Motor neuron (in vitro differentiated cells): ENCODE measurements at regions not wholly inside any gene's neighbourhood (a gene's known extent, or its start where the extent isn't known, plus 50 kb on each side); places are given as distances from the start of the nearest gene placed in this dataset.
A peak's percentile ranks its signal among the peaks of the same experiment; 100 is the strongest.

Experiments
- ATAC-seq, 8 experiments: fragments of 200-7000 bp; cut with Tn5 transposase; replicated peaks in 6 of 8; 2 replicates each; pipeline ENCODE4 v1.8.0; 2021; ENCODE audit warnings: mild to moderate bottlenecking in 8 of 8, moderate library complexity in 8 of 8
- H3K27ac ChIP-seq, 2 donors: fragments of 250-450 bp; sonication (Bioruptor Pico); 2 replicates each; pipeline ENCODE4 v1.9.0; 2021; ENCODE audit warnings: antibody characterized with exemption in 2 of 2, mild to moderate bottlenecking in 2 of 2, moderate library complexity in 1 of 2
- H3K4me1 ChIP-seq, 2 donors: fragments of 250-450 bp; sonication (Bioruptor Pico); replicated peaks in 1 of 2; 2 replicates each; pipeline ENCODE4 v1.6.1; 2021; ENCODE audit warnings: antibody characterized with exemption in 2 of 2, mild to moderate bottlenecking in 2 of 2, moderate library complexity in 1 of 2
- H3K4me3 ChIP-seq, 5 donors: fragments of 250-450 bp; sonication (Bioruptor Pico); 2 replicates each; pipeline ENCODE4 v1.9.0; 2021; ENCODE audit warnings: antibody characterized with exemption in 5 of 5, mild to moderate bottlenecking in 5 of 5, moderate library complexity in 4 of 5
- WGBS, 10 experiments: fragments of 450-650 bp; shearing (Covaris generic); methylation state at CpG; one replicate each; pipeline ENCODE4 v1.0.0; 2022; 5-methylcytosine and 5-hydroxymethylcytosine counted together
- in situ Hi-C, 9 experiments: fragments of 400-800 bp; cut with MboI; loops; one replicate each; pipeline ENCODE4 v1.15.0; 2021; ENCODE audit warnings: low sequenced_read_pairs in 9 of 9, low pct_unique_long_range_greater_than_20kb in 2 of 9; ENCODE audit not compliant: unreplicated experiment in 9 of 9

- no peak overlapping the region for H3K27ac ChIP-seq
- ATAC-seq: no peak
- 72 to 92% (median 88%) methylated on average over 1 to 6 of the region's 6 CpGs; no CpG with 5 or more reads in 6 of the 10 experiments for WGBS, 10 experiments
- no peaks in the 10 kb centered on the region for H3K4me1 ChIP-seq
- in situ Hi-C loops: loop anchor here in 1 of 9 experiments (25.0 kb wide), 1 partner anchor 274 kb away; the partner anchor contains the start of gene PTPRM
- H3K4me3 ChIP-seq: no peak overlapping the region
Observed at GRCh38 chr18:7288544-7288943, 57.7 kb downstream of the LRRC30 start.

GRCh38 chr18:7290077-7290476, 59.2 kb downstream of the LRRC30 start:
- in situ Hi-C loops: loop anchor here in 1 of 9 experiments (25.0 kb wide), 1 partner anchor 272 kb away; the partner anchor contains the start of gene PTPRM
- ATAC-seq: no peak
- WGBS, 10 experiments: 20 to 87% (median 67%) methylated on average over 1 to 3 of the region's 3 CpGs; no CpG with 5 or more reads in 1 of the 10 experiments
- Histone ChIP-seq H3K27ac (no peak overlapping the region), H3K4me1 (no peaks in the 10 kb centered on the region), H3K4me3 (no peak overlapping the region)

GRCh38 chr18:7291046-7291445, 60.2 kb downstream of the LRRC30 start:
- 8 to 100% (median 71%) methylated on average over 1 to 3 of the region's 3 CpGs; no CpG with 5 or more reads in 4 of the 10 experiments for WGBS, 10 experiments
- ATAC-seq: no peak
- Histone ChIP-seq H3K4me3 (no peak overlapping the region), H3K27ac (no peak overlapping the region), H3K4me1 (no peaks in the 10 kb centered on the region)
- in situ Hi-C loops: loop anchor here in 1 of 9 experiments (25.0 kb wide), 1 partner anchor 271 kb away; the partner anchor contains the start of gene PTPRM

GRCh38 chr18:7298149-7298548, 67.3 kb downstream of the LRRC30 start:
- no peak overlapping the region for H3K27ac ChIP-seq
- ATAC-seq: no peak
- no peaks in the 10 kb centered on the region for H3K4me1 ChIP-seq
- H3K4me3 ChIP-seq: no peak overlapping the region
- in situ Hi-C loops: loop anchor here in 1 of 9 experiments (25.0 kb wide), 1 partner anchor 264 kb away; the partner anchor contains the start of gene PTPRM

GRCh38 chr18:7301094-7301493, 70.2 kb downstream of the LRRC30 start:
- no peak for ATAC-seq
- Histone ChIP-seq H3K27ac (no peak overlapping the region), H3K4me1 (no peaks in the 10 kb centered on the region), H3K4me3 (no peak overlapping the region)
- in situ Hi-C loops: no loop called here
- WGBS, 10 experiments: 80 to 100% (median 94%) methylated on average over 1 of the region's 1 CpG; no CpG with 5 or more reads in 6 of the 10 experiments

- 27 to 94% (median 58%) methylated on average over 1 to 4 of the region's 4 CpGs; no CpG with 5 or more reads in 2 of the 10 experiments for WGBS, 10 experiments
- peak in 1 of 8 experiments; percentile 40 for ATAC-seq
- no peak overlapping the region for H3K27ac ChIP-seq
- in situ Hi-C loops: no loop called here
- peaks cover 0 to 2% of the 10 kb centered on the region in 2 donors for H3K4me1 ChIP-seq
- no peak overlapping the region for H3K4me3 ChIP-seq
Observed at GRCh38 chr18:7303316-7304060, 72.6 kb downstream of the LRRC30 start.

GRCh38 chr18:7304061-7304370, 73.1 kb downstream of the LRRC30 start:
- no peak for ATAC-seq

GRCh38 chr18:7305416-7305815, 74.5 kb downstream of the LRRC30 start:
- H3K4me3 ChIP-seq: no peak overlapping the region
- H3K4me1 ChIP-seq: peaks cover 0 to 2% of the 10 kb centered on the region in 2 donors
- no peak overlapping the region for H3K27ac ChIP-seq
- no peak for ATAC-seq
- 27 to 100% (median 82%) methylated on average over 1 to 4 of the region's 9 CpGs; no CpG with 5 or more reads in 4 of the 10 experiments for WGBS, 10 experiments
- in situ Hi-C loops: no loop called here

More at GRCh38 chr18:7304061-7304370, 73.1 kb downstream of the LRRC30 start:
- in situ Hi-C loops: no loop called here
- no peak overlapping the region for H3K4me3 ChIP-seq
- WGBS, 10 experiments: 78 to 93% (median 80%) methylated on average over 3 to 6 of the region's 6 CpGs; no CpG with 5 or more reads in 6 of the 10 experiments
- H3K27ac ChIP-seq: no peak overlapping the region
- peaks cover 0 to 2% of the 10 kb centered on the region in 2 donors for H3K4me1 ChIP-seq

- no peak overlapping the region for H3K4me3 ChIP-seq
- H3K4me1 ChIP-seq: peaks cover 0 to 2% of the 10 kb centered on the region in 2 donors
- H3K27ac ChIP-seq: no peak overlapping the region
- WGBS, 10 experiments: 2 to 79% (median 58%) methylated on average over 1 to 6 of the region's 6 CpGs; no CpG with 5 or more reads in 3 of the 10 experiments
- ATAC-seq: peak in 1 of 8 experiments; percentile 33
- in situ Hi-C loops: no loop called here
Observed at GRCh38 chr18:7307030-7307429, 76.1 kb downstream of the LRRC30 start.

GRCh38 chr18:7307526-7307925, 76.6 kb downstream of the LRRC30 start:
- Histone ChIP-seq H3K4me1 (peaks cover 0 to 2% of the 10 kb centered on the region in 2 donors), H3K27ac (no peak overlapping the region), H3K4me3 (no peak overlapping the region)
- ATAC-seq: peak in 2 of 8 experiments; percentile 63 to 82
- in situ Hi-C loops: no loop called here
- WGBS, 10 experiments: 43 to 90% (median 82%) methylated on average over 2 to 4 of the region's 8 CpGs; no CpG with 5 or more reads in 6 of the 10 experiments

- WGBS, 10 experiments: 38 to 100% (median 71%) methylated on average over 1 to 3 of the region's 6 CpGs; no CpG with 5 or more reads in 5 of the 10 experiments
- peak in 3 of 8 experiments; percentile 46 to 71 (median 56) for ATAC-seq
- Histone ChIP-seq H3K4me3 (no peak overlapping the region), H3K4me1 (peaks cover 4 to 6% of the 10 kb centered on the region in 2 donors), H3K27ac (no peak overlapping the region)
- in situ Hi-C loops: no loop called here
Observed at GRCh38 chr18:7317804-7318231, 86.9 kb downstream of the LRRC30 start.

- in situ Hi-C loops: no loop called here
- ATAC-seq: peak in 1 of 8 experiments; percentile 21
- no peak overlapping the region for H3K27ac ChIP-seq
- no peak overlapping the region for H3K4me3 ChIP-seq
- 54 to 91% (median 88%) methylated on average over 2 to 10 of the region's 10 CpGs; no CpG with 5 or more reads in 2 of the 10 experiments for WGBS, 10 experiments
- peaks cover 6 to 17% of the 10 kb centered on the region in 2 donors for H3K4me1 ChIP-seq
Observed at GRCh38 chr18:7319161-7319560, 88.3 kb downstream of the LRRC30 start.

- in situ Hi-C loops: no loop called here
- no peak for ATAC-seq
- H3K4me3 ChIP-seq: no peak overlapping the region
- H3K4me1 ChIP-seq: peaks cover 6 to 17% of the 10 kb centered on the region in 2 donors
- no peak overlapping the region for H3K27ac ChIP-seq
Observed at GRCh38 chr18:7321831-7322230, 90.9 kb downstream of the LRRC30 start.
